NCI-H524 (cell line): ENCODE measurements at regions not wholly inside any gene's neighbourhood (a gene's known extent, or its start where the extent isn't known, plus 50 kb on each side); places are given as distances from the start of the nearest gene placed in this dataset.

Source experiments
- DNase-seq, 2 experiments: peaks; one replicate each; lab custom pipeline; 2025; lab: John Stamatoyannopoulos, UW

DNA sequence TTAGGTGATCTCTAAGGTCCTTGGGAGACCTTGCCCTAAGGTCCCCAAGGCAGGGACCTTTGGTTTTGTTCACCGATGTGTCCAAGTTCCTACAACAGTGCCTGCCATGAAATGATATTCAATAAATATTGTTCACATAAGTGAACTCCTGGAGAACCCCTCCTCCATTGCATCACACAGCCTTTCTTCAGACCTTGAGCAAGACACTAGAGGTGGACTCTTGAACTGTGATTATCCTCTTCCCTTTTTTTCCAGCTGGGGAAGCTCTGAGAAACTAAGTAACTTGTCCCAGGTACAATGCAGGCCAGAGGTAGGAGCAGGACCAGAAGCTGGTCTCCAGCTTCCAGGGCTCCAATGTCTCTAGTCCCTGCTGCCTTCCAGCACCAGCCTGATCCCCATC, 76.6 kb upstream of the LMO1 start:
- DNase-seq, result no peak

DNA sequence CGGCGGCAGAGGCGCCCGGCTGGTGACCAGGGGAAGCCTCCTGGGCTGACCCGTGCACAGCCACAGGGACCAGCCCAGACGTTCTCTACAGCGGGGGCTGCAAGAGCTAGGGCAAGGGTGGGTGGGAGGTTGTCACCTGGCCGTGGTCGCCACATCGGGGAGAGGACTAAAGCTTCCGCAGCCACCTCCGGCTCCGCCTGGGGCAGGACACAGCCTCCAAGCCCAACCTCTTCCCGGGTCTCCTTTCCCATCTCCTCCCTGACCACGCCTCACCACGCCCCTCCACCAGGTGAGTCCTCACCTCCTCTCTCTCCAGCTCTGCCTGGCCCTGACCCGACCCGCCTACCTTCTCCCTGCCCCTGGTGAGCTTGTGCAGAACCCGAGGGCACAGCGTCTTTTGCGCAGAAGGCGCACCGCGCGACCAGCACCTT, 75.9 kb upstream of the LMO1 start:
- DNase-seq, result no peak

DNA sequence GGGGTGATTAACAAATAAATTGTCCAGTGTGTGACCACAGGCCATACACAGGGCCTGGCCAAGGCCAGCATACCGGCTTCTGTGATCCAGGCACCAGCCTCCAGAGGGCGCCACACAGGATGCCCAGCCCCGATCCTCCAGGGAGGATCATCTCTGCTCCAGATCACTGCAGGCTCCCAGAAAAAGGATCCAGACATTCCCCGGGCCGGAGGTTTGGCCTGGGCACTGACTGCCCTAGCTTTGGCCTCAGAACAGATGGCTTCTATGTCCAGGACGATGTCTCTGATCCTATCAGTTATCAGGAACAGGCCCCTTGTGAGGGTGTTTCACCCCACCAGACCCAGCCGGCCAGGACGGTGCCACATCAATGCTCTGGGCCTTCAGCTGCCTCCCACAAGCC, 74.5 kb upstream of the LMO1 start:
- no peak for DNase-seq

GRCh38 chr11:8337130-8337795, 73.6 kb upstream of the LMO1 start:
- no peak for DNase-seq

- no peak for DNase-seq
These were observed 72.9 kb upstream of the LMO1 start for GRCh38 chr11:8336356-8337129.

DNA sequence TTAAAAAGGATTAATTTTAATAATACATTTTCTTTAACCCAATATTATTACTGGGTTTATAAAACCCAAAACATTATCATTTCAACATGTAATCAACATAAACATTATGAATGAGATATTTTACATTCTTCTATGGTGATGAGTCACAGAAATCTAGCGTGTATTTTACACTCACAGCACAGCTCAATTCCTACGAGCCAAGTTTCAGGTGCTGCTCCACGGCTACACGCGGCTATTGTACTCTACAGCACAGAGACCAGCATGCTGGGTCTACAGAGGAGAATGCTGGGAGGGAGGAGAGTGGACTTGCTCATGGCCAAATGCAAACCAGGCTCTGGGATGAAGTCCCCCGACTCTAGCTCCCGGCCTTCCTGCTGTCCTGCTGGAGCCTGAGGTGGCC, 72.0 kb upstream of the LMO1 start:
- no peak for DNase-seq

GRCh38 chr11:8335186-8335585, 71.5 kb upstream of the LMO1 start:
- DNase-seq, result no peak

- DNase-seq, result peak in 1 of 2 experiments; percentile 51
These were observed 70.2 kb upstream of the LMO1 start for GRCh38 chr11:8333811-8334401.

DNA sequence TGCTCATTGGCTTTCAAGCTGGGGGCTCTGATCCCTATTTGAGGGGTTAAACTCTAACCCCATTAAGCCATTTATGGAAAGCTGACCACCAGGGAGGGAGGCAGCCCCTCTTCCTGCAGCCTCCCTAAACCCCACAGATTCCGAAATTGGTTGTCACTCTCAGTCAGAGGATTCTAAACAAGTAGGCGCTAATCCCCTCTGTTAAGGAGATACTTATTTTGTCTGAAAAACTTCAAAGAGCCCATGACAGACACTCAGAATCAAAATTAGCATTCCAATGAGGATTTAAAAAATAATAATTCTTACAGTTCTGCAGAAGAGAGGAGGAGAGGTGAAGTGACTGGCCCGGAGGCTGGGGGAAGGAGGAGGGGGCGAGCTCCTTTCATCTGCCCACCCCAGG, 69.7 kb upstream of the LMO1 start:
- peak; percentile 17 to 46 for DNase-seq

DNA sequence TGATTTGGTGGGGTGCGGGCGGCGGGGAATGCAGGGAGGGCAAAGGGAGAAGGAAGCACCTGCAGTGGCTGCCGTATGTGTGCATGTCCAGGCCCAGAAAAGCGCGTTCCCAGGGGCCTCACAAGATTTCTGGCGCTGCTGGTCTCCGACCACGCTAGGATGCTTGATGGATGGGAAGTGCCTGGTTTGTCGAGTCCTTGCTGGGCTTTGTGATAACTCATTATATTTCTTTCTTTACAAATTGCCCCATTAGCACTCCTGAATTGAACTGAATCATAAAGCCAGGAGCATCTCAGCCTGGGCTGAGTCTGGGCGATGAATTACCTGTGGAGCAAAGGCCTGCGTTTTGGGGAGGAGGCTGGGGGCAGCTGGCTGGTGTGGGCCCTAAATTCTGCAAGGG, 69.2 kb upstream of the LMO1 start:
- DNase-seq, result no peak

DNA sequence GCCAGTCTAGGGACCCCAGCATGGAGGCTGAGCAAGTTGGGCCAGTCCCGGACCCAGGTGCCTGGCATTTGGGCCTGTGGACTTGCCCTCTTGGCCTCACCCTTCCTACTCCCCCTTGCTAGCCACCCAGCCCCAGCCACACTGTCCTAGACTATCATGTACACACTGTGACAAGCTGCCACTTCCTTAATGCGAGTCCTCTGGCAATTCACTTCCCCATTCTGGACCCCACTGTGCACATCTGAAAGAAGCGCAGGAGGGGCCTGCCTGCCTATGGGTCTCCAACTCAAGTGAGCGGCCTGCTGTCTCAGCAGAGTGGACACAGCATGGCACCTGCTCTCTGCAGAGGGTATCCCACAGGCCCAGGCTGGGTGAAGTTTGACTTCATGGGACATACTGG, 68.5 kb upstream of the LMO1 start:
- DNase-seq, result no peak

- no peak for DNase-seq
These were observed 68.1 kb upstream of the LMO1 start for GRCh38 chr11:8331767-8332166.

- no peak for DNase-seq
These were observed 67.2 kb upstream of the LMO1 start for GRCh38 chr11:8330896-8331295.

GRCh38 chr11:8330404-8330803, 66.7 kb upstream of the LMO1 start:
- DNase-seq, result peak in 1 of 2 experiments; percentile 43

- DNase-seq, result peak; percentile 88 to 95
These were observed 66.2 kb upstream of the LMO1 start for GRCh38 chr11:8329847-8330361.

GRCh38 chr11:8329336-8329735, 65.7 kb upstream of the LMO1 start:
- DNase-seq, result peak in 1 of 2 experiments; percentile 48

DNA sequence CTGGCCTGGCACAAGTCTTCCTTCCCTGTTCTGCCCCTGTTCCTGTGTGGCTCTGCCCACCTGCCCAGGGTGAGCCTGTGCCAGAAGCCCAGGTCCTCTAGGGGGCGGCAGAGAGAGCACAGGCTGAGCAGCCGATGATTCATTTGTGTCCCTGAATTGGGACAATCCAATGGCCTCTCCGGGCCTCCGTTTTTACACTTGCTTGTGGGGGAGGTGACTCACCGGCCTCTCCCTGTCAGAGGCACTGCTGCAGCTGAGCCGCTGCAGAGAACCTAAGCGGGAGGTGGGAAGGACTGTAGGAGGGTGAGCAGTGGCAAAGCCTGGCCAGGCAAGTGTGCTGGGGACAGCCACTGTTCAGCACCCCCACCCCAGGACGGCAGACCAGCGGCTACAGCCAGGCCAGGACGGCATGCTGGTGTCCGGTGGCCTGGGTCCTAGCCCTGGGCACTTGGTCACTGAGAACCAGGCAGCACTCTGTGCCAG, 65.2 kb upstream of the LMO1 start:
- peak; percentile 79 to 89 for DNase-seq

DNA sequence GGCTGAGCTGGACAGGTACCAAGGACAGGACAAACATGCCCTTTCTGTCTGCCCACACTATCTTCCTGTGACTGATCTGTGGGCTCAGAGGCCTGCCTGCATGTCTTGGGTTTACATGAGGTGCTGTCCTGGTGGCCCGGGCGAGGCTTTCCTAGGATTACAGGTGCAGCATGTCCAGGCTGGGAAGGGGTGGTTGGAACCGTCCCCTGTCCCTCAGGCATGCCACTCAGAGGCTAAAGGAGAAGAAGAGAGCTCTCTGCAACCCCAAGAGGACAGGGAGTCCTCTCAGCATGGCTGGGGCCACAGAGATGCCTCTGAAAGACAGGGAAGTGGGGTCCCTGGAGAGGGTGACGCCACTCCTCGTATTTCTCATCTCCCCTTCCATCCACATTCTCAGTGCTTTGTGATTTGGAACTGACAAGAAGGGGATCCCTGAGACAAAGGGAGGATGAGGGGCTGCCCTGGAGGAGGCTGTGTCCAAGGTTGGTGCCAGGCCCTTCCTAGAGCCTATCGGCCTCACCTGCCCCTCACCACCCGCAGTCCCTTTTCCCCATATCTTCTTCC, 64.6 kb upstream of the LMO1 start:
- DNase-seq, result no peak

GRCh38 chr11:8327761-8328192, 64.1 kb upstream of the LMO1 start:
- DNase-seq, result no peak

- no peak for DNase-seq
These were observed 62.7 kb upstream of the LMO1 start for GRCh38 chr11:8326337-8326736.

- DNase-seq, result peak in 1 of 2 experiments; percentile 10
These were observed 62.1 kb upstream of the LMO1 start for GRCh38 chr11:8325591-8326304.
